Heart left ventricle (tissue), 16 donors: ENCODE measurements at regions not wholly inside any gene's neighbourhood (a gene's known extent, or its start where the extent isn't known, plus 50 kb on each side); places are given as distances from the start of the nearest gene placed in this dataset.

ENCODE experiments used
- ATAC-seq, 4 donors: fragments of 200-7000 bp; cut with Tn5 transposase; one replicate each; pipeline ENCODE4 v1.9.1; 2020 to 2022; ENCODE audit warnings: moderate library complexity in 4 of 4, mild to moderate bottlenecking in 3 of 4, moderate number of reproducible peaks in 1 of 4
- DNase-seq, 5 donors: peaks; one replicate each; pipeline ENCODE4 v3.0.0-alpha.2; 2020
- H3K27ac ChIP-seq, 12 donors: fragments of 200-600 bp; sonication (generic) in 4 of 12; one replicate each; pipeline versions ENCODE4 v1.5.0 to v1.8.0; 2016 to 2022; ENCODE audit warnings: mild to moderate bottlenecking in 2 of 12
- H3K27me3 ChIP-seq, 9 donors: fragments of 200-600 bp; sonication (generic) in 2 of 9; one replicate each; pipeline versions ENCODE4 v1.5.1 to v1.8.0; 2016 to 2022; ENCODE audit warnings: mild to moderate bottlenecking in 3 of 9
- H3K36me3 ChIP-seq, 9 donors: fragments of 200-600 bp; sonication (generic) in 2 of 9; one replicate each; pipeline versions ENCODE4 v1.5.0 to v1.8.0; 2018 to 2022; ENCODE audit warnings: mild to moderate bottlenecking in 2 of 9
- H3K4me1 ChIP-seq, 12 donors: fragments of 200-600 bp; sonication (generic) in 4 of 12; one replicate each; pipeline versions ENCODE4 v1.5.0 to v1.8.0; 2016 to 2022; ENCODE audit warnings: mild to moderate bottlenecking in 3 of 12
- H3K4me3 ChIP-seq, 12 donors: fragments of 200-600 bp; sonication (generic) in 4 of 12; one replicate each; pipeline versions ENCODE4 v1.5.0 to v1.8.0; 2017 to 2022; ENCODE audit warnings: mild to moderate bottlenecking in 9 of 12, moderate library complexity in 4 of 12
- H3K9me3 ChIP-seq, 12 donors: fragments of 200-600 bp; sonication (generic) in 4 of 12; one replicate each; pipeline versions ENCODE4 v1.5.0 to v1.8.0; 2016 to 2022; ENCODE audit warnings: mild to moderate bottlenecking in 1 of 12
- POLR2A ChIP-seq, 2 donors: fragments of 450-650 bp; IDR thresholded peaks; one replicate each; pipeline ENCODE4 v1.6.1; 2017; ENCODE audit warnings: antibody characterized with exemption in 2 of 2, mild to moderate bottlenecking in 2 of 2, moderate library complexity in 2 of 2
- WGBS, 4 donors: extraction: QIAGEN DNeasy Blood & Tissue Kit in 2 of 4; methylation state at CpG; one replicate each; pipeline versions ENCODE4 v1.1.5 to v1.1.7; 2013 to 2018; 5-methylcytosine and 5-hydroxymethylcytosine counted together
- intact Hi-C, 10 donors: fragments of 100-400 bp; cut with DNase I; formaldehyde crosslinking; loops; one replicate each; pipeline versions ENCODE4 v1.11.1 to v1.14.2; 2022
- TF ChIP-seq, protein P1 (sequence below), 12 donors: fragments of 200-600 bp; sonication (generic) in 4 of 12; IDR thresholded peaks; one replicate each; pipeline versions ENCODE4 v1.5.0 to v1.8.0; 2018 to 2022; ENCODE audit warnings: antibody characterized with exemption in 12 of 12, mild to moderate bottlenecking in 5 of 12
- donor health status: ischemic (EF 13 %, LVEDD 7.1; RV severe dilation, severe dysfunction).
- donor health status: healthy with polysubstance abuse.
- donor health status: DM: no; HTN: yes; CAD: no.
- donor health status: DM: no; HTN: no; CAD: no.
- donor health status: ischemic (EF 25% LVEDD 6.9; RV normal size, moderate dysfunction).
- donor health status: ischemic (EF 25% LVEDD 5.7; RV mildly dilated, moderate dysfunction).
- donor health status: healthy.
- donor health status: DM: yes; HTN: yes; CAD: no.
- donor health status: ischemic (EF 35%, LVEDD 5.7; RV mildly dilated, moderate dysfunction).
- donor health status: nonischemic (EF 11% LVEDD 7.7; RV severe dilation, severe dysfunction).
- donor health status: DM: yes; HTN: yes; CAD: no.
- donor health status: PGD.
- donor health status: ischemic (EF 29% LVEDD 5.4; RV normal size, mild dysfunction).
- donor health status: nonischemic (EF 23%, LVEDD 6.1; RV moderate dilation, normal function).

DNA sequence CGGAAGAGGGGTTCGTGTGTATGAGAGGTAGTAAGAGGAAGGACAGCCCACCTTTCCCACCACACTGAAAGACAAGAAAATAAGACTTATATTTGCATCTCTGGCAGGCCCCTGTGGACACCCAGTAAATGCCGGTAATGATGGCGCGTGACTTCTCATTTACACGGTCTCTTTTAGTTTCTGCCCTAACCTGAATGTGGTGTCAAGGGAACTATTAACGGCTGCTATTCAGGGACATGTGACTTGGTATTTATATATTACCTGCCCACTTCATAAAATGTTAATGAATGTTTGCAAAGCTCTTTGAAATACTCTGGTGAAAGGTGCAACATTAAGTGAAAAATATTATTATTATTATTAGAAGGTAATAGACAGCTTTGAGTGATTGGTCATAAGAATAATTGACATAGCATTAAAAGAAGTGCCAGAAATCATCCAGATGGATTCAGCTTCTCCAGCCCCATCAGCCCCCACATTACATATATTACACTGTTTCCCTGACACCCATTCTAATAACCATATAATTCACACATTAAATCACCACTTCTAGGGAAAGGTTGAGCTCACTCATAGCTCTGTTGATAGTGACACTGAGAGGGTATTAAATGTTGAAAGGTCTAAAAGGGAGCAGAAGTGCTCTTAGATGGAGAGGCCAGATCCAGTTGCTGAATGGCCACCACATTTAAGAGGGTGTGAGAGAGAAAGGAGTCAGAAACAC lies 83.0 kb upstream of the BEND4 start:
- Histone ChIP-seq H3K9me3 (no peaks in the 10 kb centered on the region), H3K4me3 (no peak overlapping the region), H3K4me1 (no peaks in the 10 kb centered on the region), H3K27ac (no peak overlapping the region), H3K36me3 (no peaks in the 10 kb centered on the region), H3K27me3 (no peaks in the 10 kb centered on the region)
- ATAC-seq, result no peak
- no peak for DNase-seq
- intact Hi-C loops, result no loop called here
- 89 to 92% (median 90%) methylated on average over 7 of the region's 7 CpGs for WGBS, 4 donors
- no peak for TF ChIP-seq POLR2A (IDR thresholded peaks at IDR 0.05)
- TF ChIP-seq, protein P1, sequence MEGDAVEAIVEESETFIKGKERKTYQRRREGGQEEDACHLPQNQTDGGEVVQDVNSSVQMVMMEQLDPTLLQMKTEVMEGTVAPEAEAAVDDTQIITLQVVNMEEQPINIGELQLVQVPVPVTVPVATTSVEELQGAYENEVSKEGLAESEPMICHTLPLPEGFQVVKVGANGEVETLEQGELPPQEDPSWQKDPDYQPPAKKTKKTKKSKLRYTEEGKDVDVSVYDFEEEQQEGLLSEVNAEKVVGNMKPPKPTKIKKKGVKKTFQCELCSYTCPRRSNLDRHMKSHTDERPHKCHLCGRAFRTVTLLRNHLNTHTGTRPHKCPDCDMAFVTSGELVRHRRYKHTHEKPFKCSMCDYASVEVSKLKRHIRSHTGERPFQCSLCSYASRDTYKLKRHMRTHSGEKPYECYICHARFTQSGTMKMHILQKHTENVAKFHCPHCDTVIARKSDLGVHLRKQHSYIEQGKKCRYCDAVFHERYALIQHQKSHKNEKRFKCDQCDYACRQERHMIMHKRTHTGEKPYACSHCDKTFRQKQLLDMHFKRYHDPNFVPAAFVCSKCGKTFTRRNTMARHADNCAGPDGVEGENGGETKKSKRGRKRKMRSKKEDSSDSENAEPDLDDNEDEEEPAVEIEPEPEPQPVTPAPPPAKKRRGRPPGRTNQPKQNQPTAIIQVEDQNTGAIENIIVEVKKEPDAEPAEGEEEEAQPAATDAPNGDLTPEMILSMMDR (IDR thresholded peaks at IDR 0.05), result no peak

DNA sequence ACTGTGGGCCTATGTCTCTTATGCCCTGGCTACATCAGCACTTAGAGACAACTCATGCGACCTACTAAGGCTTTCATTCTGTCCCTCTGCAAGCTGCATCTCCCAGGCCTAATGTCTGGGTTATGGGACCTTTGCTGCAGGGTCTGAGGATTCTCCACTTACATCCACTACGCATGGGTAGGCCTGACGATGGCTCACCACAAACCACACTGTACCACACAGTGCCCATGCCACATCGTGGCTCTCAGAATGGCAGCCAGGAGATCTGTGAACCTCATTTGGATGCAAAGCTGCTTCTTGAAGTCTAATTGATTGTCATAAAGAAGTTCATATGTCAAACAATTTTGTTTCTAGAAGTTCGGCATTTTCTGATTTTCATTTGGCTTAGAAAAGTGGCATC lies 84.6 kb upstream of the BEND4 start:
- H3K36me3 ChIP-seq, result no peaks in the 10 kb centered on the region
- no peaks in the 10 kb centered on the region for H3K9me3 ChIP-seq
- intact Hi-C loops, result no loop called here
- H3K27me3 ChIP-seq, result no peaks in the 10 kb centered on the region
- DNase-seq (no peak), ATAC-seq (no peak)
- H3K4me1 ChIP-seq, result no peaks in the 10 kb centered on the region
- H3K4me3 ChIP-seq, result no peak overlapping the region
- TF ChIP-seq, protein P1 (IDR thresholded peaks at IDR 0.05), result no peak
- no peak for TF ChIP-seq POLR2A (IDR thresholded peaks at IDR 0.05)
- 86 to 91% (median 89%) methylated on average over 5 of the region's 5 CpGs for WGBS, 4 donors
- no peak overlapping the region for H3K27ac ChIP-seq

DNA sequence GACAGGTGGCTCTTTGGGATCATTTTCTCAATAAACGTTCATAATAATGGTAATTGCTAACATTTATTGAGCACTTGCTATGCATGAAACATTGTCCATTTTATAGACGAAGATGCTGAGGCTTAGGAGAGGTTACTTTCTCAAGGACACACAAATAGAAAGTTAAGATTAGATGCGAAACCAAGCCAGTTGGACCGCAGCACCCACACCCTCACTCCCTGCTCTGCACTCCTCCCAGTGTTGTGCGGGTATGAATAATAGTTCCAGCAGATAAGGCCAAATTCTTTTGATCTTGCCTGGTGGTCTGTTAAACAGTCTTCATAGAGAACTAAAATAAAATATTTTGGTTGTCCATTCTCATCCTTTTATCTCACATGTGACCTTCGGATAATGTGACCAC lies 85.0 kb upstream of the BEND4 start:
- no peak for ATAC-seq
- WGBS, 4 donors, result 69 to 82% (median 80%) methylated on average over 6 of the region's 6 CpGs
- Histone ChIP-seq H3K27ac (no peak overlapping the region), H3K4me1 (no peaks in the 10 kb centered on the region), H3K9me3 (no peaks in the 10 kb centered on the region), H3K36me3 (no peaks in the 10 kb centered on the region), H3K4me3 (no peak overlapping the region), H3K27me3 (no peaks in the 10 kb centered on the region)
- intact Hi-C loops, result no loop called here
- no peak for TF ChIP-seq POLR2A (IDR thresholded peaks at IDR 0.05)
- TF ChIP-seq, protein P1 (IDR thresholded peaks at IDR 0.05), result no peak
- DNase-seq, result no peak

DNA sequence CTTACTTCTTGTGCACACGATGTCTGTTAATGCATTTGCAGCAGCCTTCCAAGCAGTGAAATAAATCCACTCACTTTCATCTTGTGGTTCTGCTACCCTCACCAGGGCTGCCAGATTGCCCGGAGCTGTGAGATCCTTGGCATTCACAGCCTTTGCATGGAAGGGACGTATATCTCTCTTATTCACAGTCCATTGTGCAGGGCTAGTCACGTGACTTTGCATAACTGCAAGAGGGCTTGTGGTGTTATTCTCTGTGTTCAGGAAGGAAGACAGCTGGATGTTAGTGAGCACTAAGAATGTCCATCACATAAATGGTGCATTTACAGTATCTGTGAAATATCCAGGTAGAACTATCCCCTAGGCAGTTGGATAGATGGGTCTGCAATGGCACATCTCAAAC lies 96.5 kb upstream of the BEND4 start:
- DNase-seq (no peak), ATAC-seq (no peak)
- 55 to 69% (median 61%) methylated on average over 4 of the region's 4 CpGs for WGBS, 4 donors
- intact Hi-C loops, result no loop called here
- Histone ChIP-seq H3K27ac (no peak overlapping the region), H3K4me3 (no peak overlapping the region), H3K36me3 (no peaks in the 10 kb centered on the region), H3K9me3 (no peaks in the 10 kb centered on the region), H3K4me1 (no peaks in the 10 kb centered on the region), H3K27me3 (peaks cover 0 to 5% (median 0%) of the 10 kb centered on the region in 9 donors)
- TF ChIP-seq POLR2A (IDR thresholded peaks at IDR 0.05), result no peak
- TF ChIP-seq, protein P1 (IDR thresholded peaks at IDR 0.05), result no peak
